ENCODE measurements at regions not wholly inside any gene's neighbourhood (a gene's known extent, or its start where the extent isn't known, plus 50 kb on each side); places are given as distances from the start of the nearest gene placed in this dataset.

DNA sequence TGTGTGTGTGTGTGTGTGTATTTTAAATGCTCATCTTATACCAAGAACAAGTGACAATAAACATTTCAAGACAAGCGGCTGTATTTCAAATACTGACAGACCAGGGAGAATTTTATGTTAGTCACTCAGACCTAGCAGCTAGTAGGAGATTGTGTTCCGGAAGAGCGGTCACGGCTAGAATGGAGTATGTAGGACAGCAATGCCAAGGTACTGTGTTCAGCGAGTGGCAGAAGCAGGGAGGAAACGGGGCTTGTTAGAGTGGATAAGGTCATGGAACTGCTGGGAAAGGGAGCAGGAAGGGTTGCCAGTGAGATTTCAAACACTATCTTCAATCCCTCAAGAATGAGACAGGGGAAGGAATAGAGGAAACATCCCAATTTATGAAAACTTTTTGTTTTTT is 260.5 kb upstream of the PITRM1 start:
- Mint-ChIP-seq H3K36me3 (ENCODE audit: low read depth) (no peaks in the 10 kb centered on the region), H3K27ac (no peak overlapping the region), H3K4me1 (ENCODE audit: low read depth) (peaks cover 2% of the 10 kb centered on the region), H3K4me3 (no peak overlapping the region), H3K27me3 (no peaks in the 10 kb centered on the region), H3K9me3 (peaks cover 9% of the 10 kb centered on the region)
- no peak for DNase-seq

DNA sequence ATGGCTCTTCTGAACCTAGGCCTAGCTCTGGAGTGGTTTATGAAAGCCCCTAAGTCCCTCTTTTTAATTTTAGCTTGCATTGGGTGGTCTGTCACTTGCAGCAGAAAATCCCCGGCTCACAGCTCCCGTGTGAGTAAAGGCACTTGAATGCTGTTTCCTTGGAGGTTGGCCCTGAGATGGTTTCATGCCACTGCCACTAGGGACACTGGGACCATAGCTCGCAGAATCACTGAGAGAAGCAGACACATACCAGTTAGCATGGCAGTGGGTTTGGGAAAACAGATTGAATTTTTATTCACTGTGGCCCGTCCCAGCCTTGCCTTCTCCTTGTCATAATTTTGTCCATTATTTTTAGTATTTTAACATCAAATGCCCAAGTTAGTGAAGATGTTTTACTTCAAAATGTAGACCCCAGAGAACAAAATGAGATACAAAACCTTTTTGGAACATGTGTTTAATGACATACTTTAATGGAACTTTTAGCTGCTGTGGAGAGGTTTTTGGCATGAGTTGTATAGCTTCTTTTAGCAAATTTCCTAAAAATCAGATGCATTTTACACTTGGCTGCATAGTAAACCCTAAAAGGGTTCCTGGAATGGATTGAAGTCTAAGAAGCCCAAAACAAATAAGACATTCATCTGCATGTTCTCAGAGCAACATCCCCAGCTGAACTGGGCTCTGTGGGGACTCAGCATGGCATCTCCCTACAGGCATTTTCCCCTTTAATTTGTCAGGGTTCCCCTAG is 259.7 kb upstream of the PITRM1 start:
- H3K36me3 Mint-ChIP-seq (ENCODE audit: low read depth), result no peaks in the 10 kb centered on the region
- no peak overlapping the region for H3K27ac Mint-ChIP-seq
- DNase-seq, result no peak
- peaks cover 9% of the 10 kb centered on the region for H3K9me3 Mint-ChIP-seq
- no peaks in the 10 kb centered on the region for H3K27me3 Mint-ChIP-seq
- peaks cover 2% of the 10 kb centered on the region for H3K4me1 Mint-ChIP-seq (ENCODE audit: low read depth)
- H3K4me3 Mint-ChIP-seq, result no peak overlapping the region

DNA sequence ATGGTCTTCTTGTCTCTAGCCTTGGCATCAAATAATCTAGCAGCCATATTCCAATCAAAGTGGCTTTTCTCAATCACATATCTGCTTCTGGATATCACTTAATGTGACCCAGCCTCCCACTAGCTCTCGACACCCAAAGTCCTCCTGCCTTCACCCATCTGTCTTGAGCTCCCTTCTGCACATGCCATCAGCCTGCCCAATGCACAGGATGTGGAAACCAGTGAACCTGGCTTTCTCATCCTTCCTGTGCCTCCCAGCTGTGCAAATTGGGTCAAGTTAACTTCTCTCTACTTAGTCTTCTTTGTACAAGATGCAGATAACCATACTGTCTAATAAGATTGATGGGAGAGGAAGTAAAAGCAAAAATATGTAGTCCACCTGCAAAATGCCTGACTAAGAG is 257.9 kb upstream of the PITRM1 start:
- Mint-ChIP-seq H3K4me3 (no peak overlapping the region), H3K9me3 (peaks cover 9% of the 10 kb centered on the region), H3K36me3 (ENCODE audit: low read depth) (no peaks in the 10 kb centered on the region), H3K27ac (no peak overlapping the region), H3K4me1 (ENCODE audit: low read depth) (peaks cover 8% of the 10 kb centered on the region), H3K27me3 (no peaks in the 10 kb centered on the region)
- DNase-seq, result no peak

DNA sequence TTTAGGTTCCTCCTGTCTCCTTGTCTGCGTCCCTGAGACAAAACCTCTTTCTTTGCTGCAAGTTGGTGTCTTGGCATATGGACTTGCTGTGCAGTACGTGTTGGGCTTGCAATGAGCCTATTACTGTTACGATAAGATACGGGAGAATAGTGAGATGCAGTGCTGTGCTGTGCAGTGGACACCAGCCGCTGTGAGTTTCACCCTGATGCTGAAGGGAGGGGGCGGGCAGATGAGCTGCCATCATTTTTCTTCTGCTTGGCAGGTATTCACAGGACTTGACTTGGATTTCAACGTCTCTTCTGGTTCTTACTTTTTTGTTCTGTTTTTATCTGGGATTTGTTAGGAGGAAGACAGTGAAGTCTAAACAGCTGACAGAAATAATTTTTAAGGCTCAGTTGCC is 257.1 kb upstream of the PITRM1 start:
- H3K4me1 Mint-ChIP-seq (ENCODE audit: low read depth), result peaks cover 8% of the 10 kb centered on the region
- peaks cover 9% of the 10 kb centered on the region for H3K9me3 Mint-ChIP-seq
- no peak overlapping the region for H3K4me3 Mint-ChIP-seq
- H3K36me3 Mint-ChIP-seq (ENCODE audit: low read depth), result no peaks in the 10 kb centered on the region
- no peak for DNase-seq
- no peak overlapping the region for H3K27ac Mint-ChIP-seq
- peaks cover 6% of the 10 kb centered on the region for H3K27me3 Mint-ChIP-seq

DNA sequence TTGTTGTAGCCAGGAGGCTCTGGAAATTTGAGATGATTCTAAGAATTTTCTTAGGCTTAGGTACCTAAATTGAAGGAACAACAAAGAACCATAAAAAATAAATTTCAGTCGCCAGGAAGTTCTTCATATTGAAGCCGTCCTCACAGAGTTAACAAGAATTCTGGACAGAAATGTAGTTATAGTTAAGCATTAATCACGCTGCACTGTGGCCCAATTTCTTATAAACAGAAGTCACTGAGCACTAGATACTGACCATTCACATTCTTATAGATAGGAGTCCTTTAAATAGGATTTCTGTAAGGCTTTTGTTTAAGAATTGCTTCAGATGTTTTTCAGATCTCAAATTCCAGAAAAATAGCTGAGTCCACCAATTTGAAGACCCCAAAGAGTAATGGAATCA is 256.2 kb upstream of the PITRM1 start:
- H3K4me3 Mint-ChIP-seq, result no peak overlapping the region
- H3K9me3 Mint-ChIP-seq, result peaks cover 9% of the 10 kb centered on the region
- H3K36me3 Mint-ChIP-seq (ENCODE audit: low read depth), result no peaks in the 10 kb centered on the region
- peaks cover 8% of the 10 kb centered on the region for H3K4me1 Mint-ChIP-seq (ENCODE audit: low read depth)
- no peak for DNase-seq
- no peak overlapping the region for H3K27ac Mint-ChIP-seq
- H3K27me3 Mint-ChIP-seq, result peaks cover 12% of the 10 kb centered on the region

DNA sequence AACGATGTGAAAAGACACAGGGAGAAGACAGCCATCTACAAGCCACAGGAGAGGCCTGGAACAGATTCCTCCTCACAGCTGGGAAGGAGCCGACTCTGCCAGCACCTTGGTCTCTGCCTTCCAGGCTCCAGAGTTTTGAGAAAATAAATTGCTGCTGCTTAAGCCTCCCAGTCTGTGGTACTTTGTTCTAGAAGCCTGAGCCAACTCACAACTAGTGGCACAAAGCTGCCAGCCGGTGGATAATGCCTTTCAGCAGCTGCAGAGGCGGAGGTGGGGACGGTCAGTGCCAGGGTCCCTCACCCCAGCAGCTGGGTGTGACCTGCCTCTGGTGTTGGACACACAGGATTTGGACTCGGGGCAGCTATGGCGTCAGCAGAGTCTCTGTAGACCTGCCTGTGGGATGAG is 255.4 kb upstream of the PITRM1 start:
- DNase-seq, result no peak
- H3K27ac Mint-ChIP-seq, result no peak overlapping the region
- H3K4me1 Mint-ChIP-seq (ENCODE audit: low read depth), result peaks cover 8% of the 10 kb centered on the region

DNA sequence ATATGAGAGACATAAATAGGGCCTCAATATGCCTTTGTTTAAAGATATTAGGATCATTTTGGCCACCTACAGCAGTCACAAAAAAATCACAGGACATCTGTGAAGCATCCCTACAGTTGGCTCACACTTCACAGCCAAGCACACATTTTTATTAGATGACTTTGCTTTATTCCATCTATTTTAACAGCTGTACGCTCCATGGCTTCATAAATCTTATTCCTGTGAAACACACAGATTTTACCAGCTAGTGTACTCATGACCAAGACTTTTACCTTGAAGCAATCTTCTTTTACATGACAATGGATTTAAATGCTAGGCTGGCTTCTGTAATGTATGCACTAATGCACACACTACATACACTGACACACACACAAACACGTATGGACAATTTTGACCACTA is 254.8 kb upstream of the PITRM1 start:
- Mint-ChIP-seq H3K27me3 (peaks cover 12% of the 10 kb centered on the region), H3K9me3 (peaks cover 9% of the 10 kb centered on the region), H3K36me3 (ENCODE audit: low read depth) (no peaks in the 10 kb centered on the region), H3K4me3 (no peak overlapping the region), H3K4me1 (ENCODE audit: low read depth) (peaks cover 10% of the 10 kb centered on the region), H3K27ac (no peak overlapping the region)
- no peak for DNase-seq

More for the DNA sequence above, 255.4 kb upstream of the PITRM1 start:
- Mint-ChIP-seq H3K9me3 (peaks cover 9% of the 10 kb centered on the region), H3K4me3 (no peak overlapping the region), H3K27me3 (peaks cover 12% of the 10 kb centered on the region), H3K36me3 (ENCODE audit: low read depth) (no peaks in the 10 kb centered on the region)

DNA sequence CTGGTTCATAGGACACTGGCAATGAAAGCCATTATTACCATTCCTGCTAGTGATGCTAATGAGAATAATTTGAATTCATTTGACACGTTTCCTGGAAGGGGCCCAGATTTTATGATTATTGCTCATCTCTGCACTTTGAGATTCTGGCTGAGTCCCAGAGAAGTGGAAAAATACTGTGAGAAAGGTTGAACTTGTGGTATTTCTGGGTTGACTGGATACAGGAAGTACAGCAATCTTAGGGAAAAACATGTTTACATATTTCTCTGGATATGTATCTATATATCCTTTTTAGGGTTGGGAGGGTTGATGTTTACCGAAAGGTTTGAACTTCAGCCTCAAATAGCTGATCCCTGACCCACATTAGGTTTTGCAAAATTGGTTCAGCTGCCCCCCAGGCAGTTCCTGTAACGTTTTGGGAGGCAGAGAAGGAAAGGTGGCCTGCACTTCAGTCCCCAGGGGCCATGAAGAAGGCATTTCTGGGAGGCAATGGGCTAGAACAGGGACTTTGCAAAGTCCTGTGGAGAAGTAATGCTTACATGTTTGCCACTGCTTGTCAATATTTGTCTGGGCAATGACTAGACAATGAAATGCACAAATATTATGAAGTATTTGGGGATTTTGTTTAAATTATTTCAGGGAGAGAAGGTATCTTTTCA is 253.7 kb upstream of the PITRM1 start:
- peaks cover 12% of the 10 kb centered on the region for H3K27me3 Mint-ChIP-seq
- DNase-seq, result no peak
- peaks cover 18% of the 10 kb centered on the region for H3K4me1 Mint-ChIP-seq (ENCODE audit: low read depth)
- no peak overlapping the region for H3K27ac Mint-ChIP-seq
- no peak overlapping the region for H3K4me3 Mint-ChIP-seq
- peaks cover 9% of the 10 kb centered on the region for H3K9me3 Mint-ChIP-seq
- H3K36me3 Mint-ChIP-seq (ENCODE audit: low read depth), result no peaks in the 10 kb centered on the region

DNA sequence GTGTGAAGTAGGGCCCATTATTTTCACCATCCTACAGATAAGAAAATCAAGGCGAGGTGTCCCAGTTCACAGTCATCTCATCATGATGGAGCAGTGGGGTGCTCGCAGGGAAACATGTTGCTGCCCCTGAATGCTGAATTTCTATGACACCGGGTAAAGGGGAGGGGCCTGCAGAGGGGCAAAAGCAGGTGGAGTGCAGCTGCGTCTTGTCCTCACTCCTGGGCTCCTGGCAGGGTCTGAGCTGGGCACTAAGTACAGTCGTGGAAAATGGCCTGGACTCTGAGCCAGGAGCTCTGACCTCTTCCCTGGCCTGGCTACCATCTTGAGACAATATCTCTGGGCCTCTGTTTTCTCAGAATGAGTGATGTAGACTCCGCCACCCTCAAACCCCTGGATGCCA is 253.1 kb upstream of the PITRM1 start:
- Mint-ChIP-seq H3K27me3 (peaks cover 16% of the 10 kb centered on the region), H3K36me3 (ENCODE audit: low read depth) (no peaks in the 10 kb centered on the region), H3K4me3 (no peak overlapping the region), H3K4me1 (ENCODE audit: low read depth) (peaks cover 21% of the 10 kb centered on the region), H3K27ac (no peak overlapping the region), H3K9me3 (peaks cover 4% of the 10 kb centered on the region)
- no peak for DNase-seq

DNA sequence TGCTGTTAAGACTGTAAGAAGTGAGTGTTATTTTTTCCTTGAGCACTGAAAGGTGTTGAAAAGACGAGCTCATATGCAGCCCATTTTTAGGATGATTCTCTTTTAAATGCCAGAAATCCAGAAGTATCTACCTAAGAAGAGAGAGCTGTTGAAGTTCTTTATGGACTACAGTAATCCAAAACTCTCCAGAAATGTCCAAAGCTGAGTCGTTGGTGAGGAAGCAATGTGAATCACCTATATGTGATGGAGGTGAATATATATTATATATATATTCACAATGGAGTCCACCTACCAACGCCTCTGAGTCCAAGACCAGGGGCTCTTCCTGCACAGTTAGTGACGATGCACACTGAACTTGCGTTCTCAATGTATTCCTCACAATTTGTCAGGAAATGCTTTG is 252.7 kb upstream of the PITRM1 start:
- peaks cover 21% of the 10 kb centered on the region for H3K27me3 Mint-ChIP-seq
- no peak for DNase-seq
- H3K27ac Mint-ChIP-seq, result no peak overlapping the region
- no peaks in the 10 kb centered on the region for H3K9me3 Mint-ChIP-seq
- H3K4me3 Mint-ChIP-seq, result no peak overlapping the region
- no peaks in the 10 kb centered on the region for H3K36me3 Mint-ChIP-seq (ENCODE audit: low read depth)
- H3K4me1 Mint-ChIP-seq (ENCODE audit: low read depth), result peaks cover 25% of the 10 kb centered on the region

DNA sequence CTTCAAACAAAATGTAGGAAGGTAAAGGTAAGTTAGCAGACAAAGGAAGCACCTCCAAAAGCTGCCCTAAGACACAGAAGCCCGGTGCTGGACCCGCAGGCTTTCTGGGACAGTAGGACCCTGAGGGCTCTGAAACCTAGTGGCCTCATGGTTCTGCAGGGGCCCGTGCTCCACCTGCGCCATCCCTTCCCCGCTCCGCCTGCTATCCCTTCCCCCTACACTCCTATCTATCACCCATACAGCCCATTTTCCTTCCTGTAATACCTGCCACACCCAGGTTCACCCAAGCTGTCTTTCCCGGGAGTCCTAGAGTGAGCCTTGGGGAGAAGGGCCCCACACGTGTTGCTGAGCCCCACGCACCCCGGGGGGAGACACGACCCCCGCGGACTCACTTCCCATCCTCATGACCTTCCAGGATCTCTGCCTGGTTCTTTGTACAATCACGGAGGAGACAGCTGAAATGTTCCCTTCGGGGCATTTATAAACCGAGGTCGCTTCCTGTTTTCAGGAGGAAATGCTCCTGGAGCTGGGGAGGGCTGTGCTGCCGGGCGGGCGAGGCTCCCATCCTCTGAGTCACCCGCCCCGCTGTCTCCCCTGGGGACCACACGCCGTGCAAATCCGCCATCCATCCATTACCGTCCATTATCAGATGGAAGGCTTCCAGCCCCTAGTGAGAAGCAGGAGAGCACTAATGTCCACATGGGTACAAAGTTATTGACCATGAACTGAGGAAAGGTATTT is 251.7 kb upstream of the PITRM1 start:
- Mint-ChIP-seq H3K27me3 (peaks cover 22% of the 10 kb centered on the region), H3K36me3 (ENCODE audit: low read depth) (no peaks in the 10 kb centered on the region), H3K4me1 (ENCODE audit: low read depth) (peaks cover 33% of the 10 kb centered on the region), H3K4me3 (no peak overlapping the region), H3K9me3 (no peaks in the 10 kb centered on the region), H3K27ac (no peak overlapping the region)
- no peak for DNase-seq

DNA sequence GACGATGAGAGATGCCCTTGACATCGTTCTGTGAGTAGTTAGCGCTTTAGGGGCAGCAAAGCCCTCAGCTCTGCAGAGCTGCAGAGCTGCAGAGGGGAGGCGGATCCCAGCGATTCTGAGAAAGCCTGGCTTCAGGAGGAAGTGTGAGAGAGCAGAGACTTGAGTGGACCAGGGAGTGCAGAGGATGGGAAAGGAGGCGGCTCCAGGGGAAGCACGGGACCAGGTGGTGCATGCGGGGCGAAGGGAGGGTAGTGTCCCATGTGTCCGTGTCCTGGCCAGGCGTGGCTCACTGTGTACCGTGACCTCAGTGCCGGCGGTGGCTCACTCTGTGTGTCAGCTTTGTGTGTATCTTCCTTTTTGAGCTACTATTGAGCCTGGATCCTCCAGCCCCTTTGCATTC is 250.8 kb upstream of the PITRM1 start:
- Mint-ChIP-seq H3K27me3 (peaks cover 22% of the 10 kb centered on the region), H3K4me1 (ENCODE audit: low read depth) (peaks cover 33% of the 10 kb centered on the region), H3K9me3 (no peaks in the 10 kb centered on the region), H3K27ac (no peak overlapping the region), H3K4me3 (no peak overlapping the region), H3K36me3 (ENCODE audit: low read depth) (no peaks in the 10 kb centered on the region)
- DNase-seq, result no peak

DNA sequence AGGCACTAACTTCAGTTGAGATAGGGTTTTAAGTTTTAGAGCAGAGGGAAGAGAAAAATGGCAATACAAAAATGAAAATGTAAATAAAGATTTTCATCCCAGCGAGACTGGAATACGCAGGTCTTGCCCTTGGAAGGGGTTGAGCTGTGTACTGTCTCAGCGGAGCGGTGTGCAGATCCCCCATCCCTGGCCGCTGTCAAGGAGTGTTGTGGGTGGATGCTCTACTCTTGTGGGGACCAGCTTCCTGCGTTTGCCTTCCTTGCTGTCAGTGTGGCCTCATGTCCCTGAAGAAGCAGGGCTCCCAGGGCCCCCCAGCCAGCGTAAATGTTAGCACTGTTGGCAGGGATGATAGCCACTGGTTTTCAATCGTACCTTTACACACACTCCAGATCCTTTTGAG is 249.7 kb upstream of the PITRM1 start:
- no peak overlapping the region for H3K4me3 Mint-ChIP-seq
- no peak overlapping the region for H3K27ac Mint-ChIP-seq

DNA sequence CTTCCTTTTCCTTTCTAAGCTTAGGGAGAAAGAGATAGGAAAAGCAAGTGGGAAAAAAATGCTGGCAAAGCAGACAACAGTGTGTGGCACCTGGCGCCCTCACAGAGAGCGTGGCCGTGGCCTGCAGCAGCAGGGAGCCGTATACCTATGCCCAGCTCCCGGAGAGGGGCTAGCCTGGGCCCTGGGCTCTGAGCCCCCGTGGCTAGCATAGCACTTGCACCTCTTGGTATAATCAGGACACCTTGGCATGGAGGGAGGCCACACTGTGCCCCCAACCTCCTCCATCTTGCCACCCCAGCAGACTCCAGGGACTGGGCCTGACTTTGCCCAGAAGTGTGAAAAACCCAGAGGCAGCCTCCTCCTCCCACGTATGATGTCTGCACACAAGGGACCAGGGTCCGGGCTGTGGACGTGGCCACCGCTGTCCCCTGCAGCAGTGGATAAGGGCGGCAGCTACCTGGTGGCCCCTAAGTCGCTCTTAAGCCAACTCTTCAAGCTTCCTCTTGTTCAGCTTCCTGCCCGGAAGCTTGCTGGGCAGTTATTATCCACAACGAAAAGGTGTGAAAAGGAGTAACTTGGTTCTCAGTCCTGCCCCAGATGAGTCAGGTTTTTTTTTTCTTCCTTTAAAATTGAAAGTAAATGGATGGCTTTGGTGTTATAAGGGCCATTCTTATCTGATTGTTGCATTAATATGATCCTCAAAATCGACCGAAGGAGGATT is 249.1 kb upstream of the PITRM1 start:
- DNase-seq, result no peak
- Mint-ChIP-seq H3K27me3 (peaks cover 22% of the 10 kb centered on the region), H3K9me3 (no peaks in the 10 kb centered on the region), H3K4me3 (no peak overlapping the region), H3K36me3 (ENCODE audit: low read depth) (no peaks in the 10 kb centered on the region), H3K27ac (no peak overlapping the region), H3K4me1 (ENCODE audit: low read depth) (peaks cover 33% of the 10 kb centered on the region)

More for the DNA sequence above, 249.7 kb upstream of the PITRM1 start:
- H3K4me1 Mint-ChIP-seq (ENCODE audit: low read depth), result peaks cover 33% of the 10 kb centered on the region
- H3K27me3 Mint-ChIP-seq, result peaks cover 22% of the 10 kb centered on the region
- no peaks in the 10 kb centered on the region for H3K36me3 Mint-ChIP-seq (ENCODE audit: low read depth)
- H3K9me3 Mint-ChIP-seq, result no peaks in the 10 kb centered on the region
- no peak for DNase-seq

All from activated T-cell treated with anti-CD3 and anti-CD28 coated beads, Interleukin-2, amount 50 U/mL, for 24 hours (primary cell).